HG03521 (cell line): ENCODE measurements at regions not wholly inside any gene's neighbourhood (a gene's known extent, or its start where the extent isn't known, plus 50 kb on each side); places are given as distances from the start of the nearest gene placed in this dataset.
"Not testable (repeated sequence)": the region's sequence is repeated elsewhere in the genome, so short reads cannot be mapped to it uniquely, and the experiment has no call there.

Source experiments
- ATAC-seq: cut with Tn5 transposase; IDR thresholded peaks from one replicate; pipeline ENCODE4 v1.9.1; 2021; ENCODE audit warnings: mild to moderate bottlenecking, moderate library complexity; ENCODE audit not compliant: unreplicated experiment

DNA sequence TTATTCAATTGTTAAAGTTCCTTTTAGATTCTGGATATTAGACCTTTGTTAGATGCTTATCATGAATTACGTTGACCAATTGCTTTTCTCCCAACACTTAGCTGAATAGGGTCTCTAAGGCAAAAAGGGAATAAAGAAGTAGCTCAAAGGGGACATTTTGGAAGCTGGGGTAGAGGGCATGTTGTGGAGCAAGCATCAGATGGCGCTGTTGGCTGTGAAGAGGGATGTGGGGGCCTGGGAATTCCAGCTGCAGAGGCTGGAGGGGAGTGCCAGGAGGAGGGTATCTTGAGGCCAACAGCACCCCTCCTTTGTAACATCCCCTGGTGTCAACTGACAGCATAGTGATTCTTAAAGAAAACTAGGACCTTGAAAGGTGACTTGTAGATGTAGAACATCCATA lies 198.2 kb downstream of the ADCYAP1 start:
- no peak for ATAC-seq

- no peak for ATAC-seq
Measured at GRCh38 chr18:1103537-1103936, 198.9 kb downstream of the ADCYAP1 start.

DNA sequence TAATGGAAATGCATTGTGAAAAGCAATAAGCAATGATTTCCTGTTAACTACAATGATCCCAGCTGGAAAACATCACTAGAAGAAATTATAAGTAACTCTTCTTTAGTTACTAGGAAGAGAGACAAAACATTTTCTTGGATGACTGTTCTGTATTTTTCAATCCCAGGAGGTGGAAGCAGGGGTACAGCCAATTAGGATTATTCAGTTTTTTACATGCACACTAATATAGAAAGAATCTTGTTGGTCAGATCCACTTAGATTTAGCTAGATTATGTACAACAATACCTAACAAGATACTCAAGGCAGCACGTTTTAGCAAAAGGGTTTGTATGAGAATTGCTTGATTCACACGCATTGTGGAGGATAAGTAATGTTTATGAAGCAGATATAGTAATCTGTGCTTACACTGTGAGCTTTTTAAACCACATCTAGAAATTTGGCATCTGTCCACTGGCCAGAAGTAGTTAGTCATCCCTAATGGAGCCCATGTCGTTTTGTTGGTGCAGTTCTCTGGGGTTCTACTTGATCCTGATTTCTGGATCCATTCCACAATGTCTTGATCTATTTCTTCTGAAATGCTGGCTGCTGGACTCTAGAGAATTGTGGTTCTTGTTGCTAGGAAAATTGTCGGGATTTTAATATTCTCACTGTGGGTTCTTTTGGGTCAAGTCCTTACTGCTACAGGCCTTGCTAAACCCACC lies 199.7 kb downstream of the ADCYAP1 start:
- no peak for ATAC-seq

- ATAC-seq, result no peak
Measured at GRCh38 chr18:1124495-1124894, 219.8 kb downstream of the ADCYAP1 start.

- ATAC-seq, result no peak
Measured at GRCh38 chr18:1133541-1133940, 228.9 kb downstream of the ADCYAP1 start.

DNA sequence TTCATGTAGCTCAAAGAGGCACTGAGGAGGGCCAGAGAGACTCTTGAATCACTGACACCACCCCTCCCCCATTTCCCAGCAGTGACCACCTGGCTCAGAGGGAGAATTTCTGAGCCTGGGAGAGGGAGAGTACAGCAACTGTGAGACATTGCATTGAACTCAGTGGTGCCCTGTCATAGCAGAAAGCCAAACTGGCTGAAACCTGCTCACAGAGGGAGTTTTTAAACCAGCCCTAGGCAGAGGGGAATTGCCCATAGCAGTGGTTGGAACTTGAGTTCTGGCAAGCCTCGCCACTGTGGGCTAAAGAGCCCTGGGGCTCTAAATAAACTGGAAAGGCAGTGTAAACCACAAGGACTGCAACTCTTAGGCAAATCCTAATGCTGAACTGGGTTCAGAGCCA lies 243.1 kb downstream of the ADCYAP1 start:
- ATAC-seq, result no peak

DNA sequence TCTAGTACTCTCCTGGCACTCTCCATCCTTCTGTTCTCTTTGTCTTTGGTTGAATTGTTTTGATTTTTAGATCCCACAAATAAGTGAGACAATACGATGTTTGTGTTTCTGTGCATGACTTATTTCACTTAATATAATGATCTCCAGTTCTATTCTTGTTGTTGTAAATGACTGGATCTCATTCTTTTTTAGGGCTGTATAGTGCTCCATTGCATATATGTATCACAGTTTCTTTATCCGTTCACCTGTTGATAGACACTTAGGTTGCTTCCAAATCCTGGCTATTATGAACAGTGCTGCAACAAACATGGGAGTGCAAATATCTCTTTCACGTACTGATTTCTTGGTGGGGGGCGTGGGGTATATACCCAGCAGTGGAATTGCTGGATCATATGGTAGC lies 245.0 kb downstream of the ADCYAP1 start:
- ATAC-seq, result no peak

DNA sequence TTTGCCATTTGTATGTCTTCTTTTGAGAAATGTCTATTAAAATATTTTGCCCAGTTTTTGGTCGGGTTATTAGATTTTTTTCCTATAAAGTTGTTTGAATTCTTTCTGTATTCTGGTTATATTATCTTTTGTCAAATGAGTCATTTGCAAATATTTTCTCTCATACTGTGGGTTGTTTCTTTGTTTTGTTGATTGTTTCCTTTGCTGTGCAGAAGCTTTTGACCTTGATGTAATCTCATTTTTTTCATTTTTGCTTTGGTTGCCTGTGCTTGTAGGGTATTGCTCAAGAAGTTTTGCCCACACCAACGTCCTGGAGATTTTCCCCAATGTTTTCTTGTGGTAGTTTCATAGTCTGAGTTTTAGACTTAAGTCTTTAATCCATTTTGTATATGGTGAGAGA lies 245.7 kb downstream of the ADCYAP1 start:
- no peak for ATAC-seq

GRCh38 chr18:1152958-1153357 lies 248.3 kb downstream of the ADCYAP1 start:
- not testable (repeated sequence) for ATAC-seq

GRCh38 chr18:1173593-1173992 lies 268.9 kb downstream of the ADCYAP1 start:
- ATAC-seq, result no peak

GRCh38 chr18:1177232-1177631 lies 272.6 kb downstream of the ADCYAP1 start:
- ATAC-seq, result no peak

DNA sequence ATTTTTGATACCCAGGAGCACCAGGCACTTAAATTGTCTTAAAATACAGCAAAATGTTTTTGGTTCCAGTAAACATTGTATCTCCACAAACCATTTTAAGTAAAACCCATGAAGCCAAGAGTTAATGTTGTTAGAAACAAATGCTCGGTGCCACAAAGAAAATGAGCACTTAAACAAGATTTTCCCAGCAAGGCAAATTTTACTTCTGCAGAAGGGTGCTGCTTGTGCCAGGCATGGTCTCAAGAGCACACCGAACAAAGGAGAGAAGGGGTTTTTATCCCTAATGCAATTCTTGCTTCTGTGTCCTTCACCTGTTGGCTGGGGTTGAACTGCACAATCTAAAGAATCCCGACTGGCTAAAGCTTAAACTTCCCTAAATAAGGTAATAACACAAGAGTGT lies 286.7 kb downstream of the ADCYAP1 start:
- ATAC-seq, result no peak

- no peak for ATAC-seq
Measured at GRCh38 chr18:1213126-1213525, 308.5 kb downstream of the ADCYAP1 start.

DNA sequence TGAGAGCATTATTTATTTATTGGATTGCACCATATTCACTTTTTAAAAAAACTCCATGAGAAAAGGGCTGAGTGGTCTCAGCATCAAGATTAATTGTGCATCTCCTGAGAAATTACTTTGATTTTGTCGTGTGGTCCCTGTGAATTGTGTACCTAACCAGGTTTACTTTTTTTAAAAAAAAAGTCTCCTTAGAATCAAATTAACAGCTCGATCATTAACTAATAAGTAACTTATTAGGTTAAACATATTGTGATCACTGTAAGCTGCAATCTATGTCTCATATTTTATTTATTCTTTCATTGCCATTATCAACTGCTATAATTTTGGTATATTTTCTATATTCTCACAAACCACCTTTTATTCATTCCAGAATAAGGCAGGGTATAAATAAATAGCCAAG lies 318.2 kb downstream of the ADCYAP1 start:
- ATAC-seq, result no peak

- ATAC-seq, result no peak
Measured at GRCh38 chr18:1227025-1227424, 322.4 kb downstream of the ADCYAP1 start.

GRCh38 chr18:1229634-1230033 lies 325.0 kb downstream of the ADCYAP1 start:
- ATAC-seq, result no peak

DNA sequence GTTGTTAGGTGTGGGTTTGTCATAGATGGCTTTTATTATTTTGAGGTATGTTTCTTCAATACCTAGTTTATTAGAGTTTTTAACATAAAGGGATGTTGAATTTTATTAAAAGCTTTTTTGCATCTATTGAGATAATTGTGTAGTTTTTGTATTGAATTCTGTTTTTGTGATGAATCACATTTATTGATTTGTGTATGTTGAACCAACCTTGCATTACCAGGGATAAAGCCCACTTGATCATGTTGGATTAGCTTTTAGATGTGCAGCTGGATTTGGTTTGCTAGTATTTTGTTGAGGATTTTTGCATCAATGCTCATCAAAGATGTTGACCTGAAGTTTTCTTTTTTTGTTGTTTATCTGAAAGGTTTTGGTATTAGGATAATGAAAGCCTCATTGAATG lies 328.2 kb downstream of the ADCYAP1 start:
- ATAC-seq, result no peak

GRCh38 chr18:1240701-1241100 lies 336.0 kb downstream of the ADCYAP1 start:
- no peak for ATAC-seq

GRCh38 chr18:1244397-1245122 lies 339.9 kb downstream of the ADCYAP1 start:
- no peak for ATAC-seq

DNA sequence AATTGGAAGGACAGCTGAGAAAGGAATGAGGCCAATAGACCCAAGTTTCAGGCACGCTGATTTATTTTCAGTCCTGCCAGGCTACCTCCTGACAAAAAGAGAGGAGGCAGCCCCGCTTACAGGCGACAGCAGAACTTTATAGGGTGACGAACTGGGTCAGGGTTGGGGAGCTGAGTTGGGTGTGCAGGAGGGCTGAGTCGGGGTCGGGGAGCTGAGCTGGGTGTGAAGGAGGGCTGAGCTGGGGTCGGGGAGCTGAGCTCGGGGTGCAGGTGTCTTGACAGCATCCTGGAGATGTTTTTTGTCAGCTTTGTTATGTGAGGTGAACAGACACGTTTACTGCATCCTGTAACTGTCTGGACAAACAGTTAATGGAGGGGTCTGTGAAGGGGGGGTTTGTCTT lies 342.2 kb downstream of the ADCYAP1 start:
- ATAC-seq, result no peak

- ATAC-seq, result no peak
Measured at GRCh38 chr18:1252534-1252933, 347.9 kb downstream of the ADCYAP1 start.

- no peak for ATAC-seq
Measured at GRCh38 chr18:1252936-1253335, 348.3 kb downstream of the ADCYAP1 start.

- ATAC-seq, result no peak
Measured at GRCh38 chr18:1253827-1254226, 349.2 kb downstream of the ADCYAP1 start.
